ENCODE measurements at regions not wholly inside any gene's neighbourhood (a gene's known extent, or its start where the extent isn't known, plus 50 kb on each side); places are given as distances from the start of the nearest gene placed in this dataset.

GRCh38 chr3:10766049-10766705 lies 49.9 kb upstream of the SLC6A11 start:
- no peak overlapping the region for H3K4me3 ChIP-seq (ENCODE audit: low read depth in 2 of 2, low read length in 2 of 2)
- intact Hi-C loops (cut with micrococcal nuclease; ENCODE audit: unreplicated experiment) = no loop called here
- no TSS peak for BruUV-seq (replicated peaks)
- H3K36me3 ChIP-seq (ENCODE audit: control insufficient read depth, insufficient read depth, low read length) = no peaks in the 10 kb centered on the region
- POLR2A ChIA-PET = no interaction called here
- no peaks in the 10 kb centered on the region for H3K4me1 ChIP-seq (ENCODE audit: control insufficient read depth, insufficient read depth, low read length)
- in situ Hi-C loops (cut with HindIII; ENCODE audit: low pct_unique_long_range_greater_than_20kb, low sequenced_read_pairs) = no loop called here
- no peaks in the 10 kb centered on the region for H3K9me3 ChIP-seq (ENCODE audit: control insufficient read depth, insufficient read depth, low read depth, low read length)
- no peaks in the 10 kb centered on the region; the same call in 1 of the 2 replicates for H3K27me3 ChIP-seq (ENCODE audit: control insufficient read depth, insufficient read depth, low read length)
- no peak for TF ChIP-seq TCF7L2 (IDR thresholded peaks at IDR 0.05; ENCODE audit: low read depth, low read length)
- TF ChIP-seq CTCF (IDR thresholded peaks at IDR 0.05) = no peak
- TF ChIP-seq SIN3A (IDR thresholded peaks at IDR 0.05; ENCODE audit: borderline replicate concordance, insufficient read depth, low read depth, low read length) = no peak
- TF ChIP-seq POLR2AphosphoS5 (IDR thresholded peaks at IDR 0.05; ENCODE audit: low read depth, low read length) = no peak
- TF ChIP-seq REST (IDR thresholded peaks at IDR 0.05; ENCODE audit: insufficient read depth in 1 of 2, low read depth in 2 of 2, low read length in 1 of 2) = no peak
- H3K27ac ChIP-seq (ENCODE audit: low read length) = no peak overlapping the region
- CTCF ChIA-PET = no interaction called here
- no peak for ATAC-seq
- no peak for DNase-seq (ENCODE audit: low read depth, low spot score)
